GM21526 (cell line): ENCODE measurements at regions not wholly inside any gene's neighbourhood (a gene's known extent, or its start where the extent isn't known, plus 50 kb on each side); places are given as distances from the start of the nearest gene placed in this dataset.
"Not testable (repeated sequence)": the region's sequence is repeated elsewhere in the genome, so short reads cannot be mapped to it uniquely, and the experiment has no call there.

Experiments
- ATAC-seq: cut with Tn5 transposase; IDR thresholded peaks from one replicate; pipeline ENCODE4 v1.9.1; 2021; ENCODE audit warnings: moderate library complexity; ENCODE audit not compliant: unreplicated experiment, low FRiP score

- ATAC-seq = peak; percentile 74
Observed at GRCh38 chr7:76927741-76928393, 104.3 kb downstream of the SPDYE17 start.

- not testable (repeated sequence) for ATAC-seq
Observed at GRCh38 chr7:76926416-76926815, 105.7 kb downstream of the SPDYE17 start.

GRCh38 chr7:76924756-76925155 lies 107.4 kb downstream of the SPDYE17 start:
- ATAC-seq = not testable (repeated sequence)

GRCh38 chr7:76918619-76919018 lies 113.5 kb downstream of the SPDYE17 start:
- ATAC-seq = not testable (repeated sequence)

- ATAC-seq = not testable (repeated sequence)
Observed at GRCh38 chr7:76914361-76914760, 117.8 kb downstream of the SPDYE17 start.

GRCh38 chr7:76912011-76912814 lies 119.9 kb downstream of the SPDYE17 start:
- ATAC-seq = not testable (repeated sequence)

GRCh38 chr7:76904688-76905087 lies 127.5 kb downstream of the SPDYE17 start:
- ATAC-seq = not testable (repeated sequence)

- not testable (repeated sequence) for ATAC-seq
Observed at GRCh38 chr7:76901944-76902710, 130.0 kb downstream of the SPDYE17 start.

- ATAC-seq = not testable (repeated sequence)
Observed at GRCh38 chr7:76898807-76899206, 133.4 kb downstream of the SPDYE17 start.

- ATAC-seq = not testable (repeated sequence)
Observed at GRCh38 chr7:76897007-76897406, 135.2 kb downstream of the SPDYE17 start.

- not testable (repeated sequence) for ATAC-seq
Observed at GRCh38 chr7:76895696-76896095, 136.5 kb downstream of the SPDYE17 start.

- not testable (repeated sequence) for ATAC-seq
Observed at GRCh38 chr7:76891771-76892170, 140.4 kb downstream of the SPDYE17 start.

- ATAC-seq = not testable (repeated sequence)
Observed at GRCh38 chr7:76879733-76880288, 152.3 kb downstream of the SPDYE17 start.

- not testable (repeated sequence) for ATAC-seq
Observed at GRCh38 chr7:76875760-76876159, 156.4 kb downstream of the SPDYE17 start.

GRCh38 chr7:76870504-76870808 lies 161.7 kb downstream of the SPDYE17 start:
- not testable (repeated sequence) for ATAC-seq

- ATAC-seq = not testable (repeated sequence)
Observed at GRCh38 chr7:76867364-76867889, 164.7 kb downstream of the SPDYE17 start.

GRCh38 chr7:76863150-76863773 lies 168.9 kb downstream of the SPDYE17 start:
- not testable (repeated sequence) for ATAC-seq

- not testable (repeated sequence) for ATAC-seq
Observed at GRCh38 chr7:76862241-76862640, 169.9 kb downstream of the SPDYE17 start.

GRCh38 chr7:76859933-76860332 lies 172.2 kb downstream of the SPDYE17 start:
- ATAC-seq = not testable (repeated sequence)

- not testable (repeated sequence) for ATAC-seq
Observed at GRCh38 chr7:76854631-76855030, 177.5 kb downstream of the SPDYE17 start.
